Pancreas (tissue), 10 donors: ENCODE measurements at regions not wholly inside any gene's neighbourhood (a gene's known extent, or its start where the extent isn't known, plus 50 kb on each side); places are given as distances from the start of the nearest gene placed in this dataset.
A peak's percentile ranks its signal among the peaks of the same experiment; 100 is the strongest.

Experiments
- ATAC-seq, 4 donors: fragments of 200-7000 bp; cut with Tn5 transposase; one replicate each; pipeline versions ENCODE4 v1.8.0 to v1.9.1; 2020; ENCODE audit warnings: mild to moderate bottlenecking in 4 of 4, moderate library complexity in 4 of 4
- DNase-seq, 6 donors: peaks; one replicate each; pipeline ENCODE4 v3.0.0-alpha.2; 2020
- FAIRE-seq: peaks from 2 replicates; lab custom pipeline; 2012; peaks lifted over from hg19 to GRCh38; lab: Jason Lieb, UNC
- H3K27ac ChIP-seq, 4 donors: fragments of 200-600 bp; sonication (generic); 1 replicate in 3 of 4; 2 replicates in 1 of 4; pipeline versions ENCODE4 v1.5.0 to v1.8.0; 2020
- H3K27me3 ChIP-seq, 4 donors: fragments of 200-600 bp; one replicate each; pipeline ENCODE4 v1.8.0; 2021
- H3K36me3 ChIP-seq, 3 donors: fragments of 200-600 bp; sonication (generic) in 1 of 3; one replicate each; pipeline versions ENCODE4 v1.5.0 to v1.8.0; 2020 to 2021
- H3K4me1 ChIP-seq, 3 donors: fragments of 200-600 bp; one replicate each; pipeline ENCODE4 v1.8.0; 2021
- H3K4me3 ChIP-seq, 4 donors: fragments of 200-600 bp; sonication (generic) in 2 of 4; one replicate each; pipeline versions ENCODE4 v1.5.0 to v1.8.0; 2020 to 2021
- H3K9me3 ChIP-seq, 4 donors: fragments of 200-600 bp; one replicate each; pipeline ENCODE4 v1.8.0; 2021
- WGBS, 2 donors: extraction: QIAGEN DNeasy Blood & Tissue Kit; methylation state at CpG; one replicate each; pipeline ENCODE4 v1.1.7; 2013; 5-methylcytosine and 5-hydroxymethylcytosine counted together
- intact Hi-C, 3 donors: fragments of 100-400 bp; cut with DNase I; formaldehyde crosslinking; loops; one replicate each; pipeline versions ENCODE4 v1.11.1 to v1.14.2; 2022
- TF ChIP-seq, protein P1 (sequence below), 4 donors: fragments of 200-600 bp; sonication (generic) in 3 of 4; IDR thresholded peaks; one replicate each; pipeline versions ENCODE4 v1.5.0 to v1.8.0; 2021; ENCODE audit warnings: antibody characterized with exemption in 4 of 4
- donor health status: healthy with polysubstance abuse.
- donor health status: DM: no; HTN: no; CAD: no; lungs with moderate emphysema.
- donor health status: DM: no; HTN: no; CAD: no.
- donor health status: control.
- donor health status: control.
- donor health status: Bipolar disorder and iron deficiency.
- donor health status: DM: yes; HTN: yes; CAD: no.
- donor health status: DM: no; HTN: no; CAD: no.
- donor health status: DM: no; HTN: no; CAD: no.
- donor health status: DM: yes; HTN: yes; CAD: no.

DNA sequence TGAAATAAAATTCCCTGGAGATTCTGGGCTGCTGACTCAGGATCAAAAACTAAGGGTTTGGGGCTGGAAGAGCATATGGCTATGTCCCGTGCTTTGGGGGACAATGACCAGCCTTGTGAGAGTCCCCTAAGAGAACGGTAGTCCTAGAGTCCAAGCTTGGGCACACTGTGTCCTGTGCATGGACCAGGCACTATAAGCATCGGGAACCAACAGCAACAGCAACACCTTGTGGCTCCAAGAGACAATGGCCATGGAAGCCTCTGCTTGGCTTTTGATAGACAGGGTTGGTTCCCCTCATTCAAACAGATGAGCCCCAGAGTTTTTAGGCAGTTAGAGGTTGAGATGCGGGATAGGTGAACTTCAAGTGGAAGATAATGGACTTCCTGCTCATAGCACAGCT, 294.4 kb upstream of the CHAC2 start:
- Histone ChIP-seq H3K9me3 (no peaks in the 10 kb centered on the region), H3K27ac (no peak overlapping the region), H3K36me3 (no peaks in the 10 kb centered on the region), H3K4me1 (no peaks in the 10 kb centered on the region), H3K4me3 (no peak overlapping the region), H3K27me3 (no peaks in the 10 kb centered on the region)
- FAIRE-seq (no peak), DNase-seq (peak in 2 of 6 donors; percentile 18 to 21), ATAC-seq (peak; percentile 72 to 92 (median 86))
- TF ChIP-seq, protein P1, sequence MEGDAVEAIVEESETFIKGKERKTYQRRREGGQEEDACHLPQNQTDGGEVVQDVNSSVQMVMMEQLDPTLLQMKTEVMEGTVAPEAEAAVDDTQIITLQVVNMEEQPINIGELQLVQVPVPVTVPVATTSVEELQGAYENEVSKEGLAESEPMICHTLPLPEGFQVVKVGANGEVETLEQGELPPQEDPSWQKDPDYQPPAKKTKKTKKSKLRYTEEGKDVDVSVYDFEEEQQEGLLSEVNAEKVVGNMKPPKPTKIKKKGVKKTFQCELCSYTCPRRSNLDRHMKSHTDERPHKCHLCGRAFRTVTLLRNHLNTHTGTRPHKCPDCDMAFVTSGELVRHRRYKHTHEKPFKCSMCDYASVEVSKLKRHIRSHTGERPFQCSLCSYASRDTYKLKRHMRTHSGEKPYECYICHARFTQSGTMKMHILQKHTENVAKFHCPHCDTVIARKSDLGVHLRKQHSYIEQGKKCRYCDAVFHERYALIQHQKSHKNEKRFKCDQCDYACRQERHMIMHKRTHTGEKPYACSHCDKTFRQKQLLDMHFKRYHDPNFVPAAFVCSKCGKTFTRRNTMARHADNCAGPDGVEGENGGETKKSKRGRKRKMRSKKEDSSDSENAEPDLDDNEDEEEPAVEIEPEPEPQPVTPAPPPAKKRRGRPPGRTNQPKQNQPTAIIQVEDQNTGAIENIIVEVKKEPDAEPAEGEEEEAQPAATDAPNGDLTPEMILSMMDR (IDR thresholded peaks at IDR 0.05) = peak in 1 of 4 donors; percentile 8
- WGBS, 2 donors = 68 to 75% methylated on average over 4 of the region's 4 CpGs
- intact Hi-C loops = no loop called here

DNA sequence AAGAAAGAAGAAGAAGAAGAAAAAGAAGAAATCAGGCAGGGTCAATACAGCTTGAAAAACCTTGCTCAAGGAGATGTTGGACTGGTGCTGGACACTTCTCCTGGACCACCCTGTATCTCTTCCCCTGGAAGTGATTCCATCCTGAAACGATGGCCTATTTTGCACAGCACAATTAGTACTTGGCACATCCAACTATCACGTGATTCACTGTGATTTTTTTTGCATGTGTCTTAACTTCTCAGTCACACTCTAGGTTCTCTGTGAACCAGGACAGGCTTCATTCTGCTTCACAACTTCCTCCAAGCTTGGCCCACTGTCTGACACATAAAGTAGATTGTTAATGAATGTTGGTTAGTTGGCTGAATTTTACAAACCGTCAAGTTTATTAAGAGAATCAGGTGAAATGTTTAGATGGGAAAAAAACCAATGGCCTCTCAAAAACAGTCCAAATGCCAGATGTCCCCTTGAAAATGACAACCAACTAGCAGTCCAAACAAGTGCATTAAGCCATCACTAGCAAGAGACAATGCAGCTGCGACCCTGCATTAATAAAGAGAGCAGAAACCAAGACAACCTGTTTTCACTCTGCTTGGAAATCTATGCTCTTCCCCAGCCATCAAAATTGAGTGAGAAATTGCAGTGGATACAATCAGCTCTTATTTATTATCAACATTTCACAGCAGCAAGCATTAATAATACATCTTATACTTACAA, 300.0 kb upstream of the CHAC2 start:
- no peaks in the 10 kb centered on the region for H3K27me3 ChIP-seq
- ATAC-seq (no peak), DNase-seq (no peak), FAIRE-seq (no peak)
- TF ChIP-seq, protein P1 (IDR thresholded peaks at IDR 0.05) = no peak
- intact Hi-C loops = no loop called here
- no peaks in the 10 kb centered on the region for H3K9me3 ChIP-seq
- WGBS, 2 donors = 76 to 79% methylated on average over 4 of the region's 4 CpGs
- H3K27ac ChIP-seq = no peak overlapping the region
- H3K36me3 ChIP-seq = no peaks in the 10 kb centered on the region
- H3K4me3 ChIP-seq = no peak overlapping the region
- H3K4me1 ChIP-seq = no peaks in the 10 kb centered on the region

DNA sequence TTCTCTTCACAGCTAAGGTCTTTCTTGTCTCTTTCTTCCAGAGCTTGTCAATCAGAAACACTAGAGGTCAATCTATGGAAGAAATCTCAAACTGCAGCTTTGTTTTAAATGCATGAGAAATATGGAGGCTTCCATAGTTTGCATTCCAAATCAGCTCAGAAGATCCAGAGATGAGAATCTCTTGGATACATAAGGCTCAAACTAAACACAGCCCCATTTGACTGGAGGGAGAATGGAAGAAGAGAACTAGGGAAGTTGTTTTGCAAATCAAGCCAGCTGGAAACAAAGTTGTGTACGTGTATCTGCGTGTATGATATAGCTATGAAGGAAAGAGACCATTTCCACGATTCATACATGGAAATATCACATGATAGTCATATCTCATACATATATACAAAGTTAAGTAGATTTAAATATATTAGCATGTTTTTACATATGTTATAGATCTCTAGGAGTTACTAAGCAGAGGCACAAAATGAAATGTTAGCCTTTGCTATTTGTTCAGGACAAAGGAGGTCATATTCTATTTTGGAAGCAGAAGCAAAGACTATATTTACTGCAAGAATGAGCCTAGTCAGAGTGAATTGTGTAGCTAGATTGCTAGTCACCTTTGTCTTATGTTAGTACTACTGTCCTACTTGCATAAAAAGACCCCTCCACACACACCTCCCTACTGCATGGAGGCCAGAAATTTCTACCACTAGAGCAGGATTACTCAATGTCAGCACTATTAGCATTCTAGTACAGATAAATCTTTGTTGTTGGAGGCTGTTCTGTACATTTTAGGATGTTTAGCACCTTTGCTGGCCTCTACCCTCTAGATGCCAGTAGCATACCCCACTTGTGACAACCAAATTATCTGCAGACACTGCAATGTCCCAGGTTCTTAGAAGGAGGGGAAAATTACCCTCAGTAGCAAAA, 303.5 kb upstream of the CHAC2 start:
- no peaks in the 10 kb centered on the region for H3K4me1 ChIP-seq

DNA sequence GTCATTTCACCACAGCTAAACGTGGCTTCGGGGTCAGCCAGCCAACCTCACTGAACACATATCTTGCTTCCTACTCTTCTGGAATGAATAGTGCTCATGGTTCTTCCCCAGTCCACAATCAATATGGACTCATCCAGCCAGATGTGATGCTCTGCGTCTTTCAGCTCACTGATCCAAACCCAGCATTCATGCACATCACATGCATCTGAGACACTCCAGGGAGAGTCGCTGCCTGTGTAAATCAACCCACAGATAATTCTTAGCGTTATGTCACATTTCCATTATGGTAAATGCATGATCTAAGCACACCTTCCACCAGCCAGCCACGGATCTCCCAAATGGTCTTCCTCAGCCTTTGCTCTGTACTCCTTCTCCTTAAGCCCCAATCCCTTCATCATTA, 306.7 kb upstream of the CHAC2 start:
- no peak for ATAC-seq
- FAIRE-seq = no peak
- H3K27me3 ChIP-seq = no peaks in the 10 kb centered on the region
- no peaks in the 10 kb centered on the region for H3K36me3 ChIP-seq
- intact Hi-C loops = no loop called here
- 91 to 95% methylated on average over 6 of the region's 6 CpGs for WGBS, 2 donors
- no peaks in the 10 kb centered on the region for H3K9me3 ChIP-seq
- H3K27ac ChIP-seq = no peak overlapping the region
- no peaks in the 10 kb centered on the region for H3K4me1 ChIP-seq
- TF ChIP-seq, protein P1 (IDR thresholded peaks at IDR 0.05) = no peak
- no peak for DNase-seq
- no peak overlapping the region for H3K4me3 ChIP-seq

More for the DNA sequence above, 303.5 kb upstream of the CHAC2 start:
- FAIRE-seq = no peak
- Histone ChIP-seq H3K36me3 (no peaks in the 10 kb centered on the region), H3K27ac (no peak overlapping the region), H3K4me3 (no peak overlapping the region), H3K9me3 (no peaks in the 10 kb centered on the region), H3K27me3 (no peaks in the 10 kb centered on the region)
- 71 to 77% methylated on average over 3 of the region's 3 CpGs for WGBS, 2 donors
- no peak for DNase-seq
- intact Hi-C loops = no loop called here
- no peak for ATAC-seq
- TF ChIP-seq, protein P1 (IDR thresholded peaks at IDR 0.05) = no peak
